Hematopoietic multipotent progenitor cell treated with erythropoietin and hydrocortisone succinate and interleukin-3 and kit ligand, for 17 days (in vitro differentiated cells): ENCODE measurements at regions not wholly inside any gene's neighbourhood (a gene's known extent, or its start where the extent isn't known, plus 50 kb on each side); places are given as distances from the start of the nearest gene placed in this dataset.

Source experiments
- DNase-seq: peaks from one replicate; pipeline ENCODE4 v3.0.0-alpha.2; 2015; ENCODE audit warnings: low spot score

DNA sequence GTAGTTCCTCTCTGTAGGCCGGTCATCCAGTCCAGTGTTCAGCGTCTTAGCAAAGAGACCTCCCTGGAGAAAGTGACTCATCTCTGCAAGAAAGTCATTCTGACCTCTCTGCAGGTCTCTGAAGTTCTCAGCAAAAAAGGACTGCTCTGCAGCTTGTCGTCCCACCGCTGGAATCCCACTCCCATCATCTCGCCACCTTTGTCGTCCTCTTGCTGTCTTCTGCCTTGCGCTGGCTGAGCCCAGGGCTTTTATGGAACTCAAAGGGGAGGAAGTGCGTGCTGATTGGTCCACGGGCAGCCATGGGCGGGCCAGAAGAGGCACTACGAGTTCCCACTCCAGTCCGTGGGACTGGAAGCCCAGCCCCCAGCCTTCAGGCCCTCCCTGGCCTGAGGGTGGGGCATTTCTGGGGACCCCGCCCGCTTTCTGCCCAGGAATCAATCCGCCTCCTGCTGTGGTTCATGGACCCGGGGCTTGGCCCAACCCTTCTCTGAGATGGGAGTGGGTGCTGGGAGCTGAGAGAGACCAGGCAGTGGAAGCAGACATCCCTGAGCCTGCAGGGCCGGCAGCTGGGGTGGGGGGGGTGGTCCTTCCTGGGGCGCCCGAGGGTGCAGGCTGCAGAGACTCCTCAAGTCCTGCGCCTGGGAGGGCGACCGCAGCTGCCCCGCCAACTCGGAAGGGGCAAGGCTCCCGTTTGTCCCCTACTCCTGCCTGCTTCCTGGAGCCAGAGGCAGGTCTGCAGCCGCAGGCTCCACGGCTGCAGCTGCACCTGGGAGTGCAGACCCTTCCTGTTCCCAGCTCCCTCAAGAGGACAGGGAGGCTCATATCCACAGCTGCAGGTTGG is 660.7 kb upstream of the RAB6C start:
- no peak for DNase-seq

DNA sequence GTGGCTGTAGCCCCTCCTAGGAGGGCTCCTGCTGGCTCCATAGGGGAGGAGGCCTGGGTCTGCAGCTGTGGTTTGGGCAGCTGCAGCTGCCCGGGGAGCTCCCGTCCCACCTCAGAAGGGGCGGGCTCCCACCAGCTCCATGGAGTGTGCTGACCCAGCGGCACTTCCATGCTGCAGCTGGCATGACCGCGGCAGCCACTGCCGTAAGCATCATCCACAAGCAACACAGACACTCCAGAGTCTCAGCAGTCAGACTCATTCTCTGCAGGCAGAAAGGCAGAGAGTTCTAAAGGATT is 660.1 kb upstream of the RAB6C start:
- no peak for DNase-seq

DNA sequence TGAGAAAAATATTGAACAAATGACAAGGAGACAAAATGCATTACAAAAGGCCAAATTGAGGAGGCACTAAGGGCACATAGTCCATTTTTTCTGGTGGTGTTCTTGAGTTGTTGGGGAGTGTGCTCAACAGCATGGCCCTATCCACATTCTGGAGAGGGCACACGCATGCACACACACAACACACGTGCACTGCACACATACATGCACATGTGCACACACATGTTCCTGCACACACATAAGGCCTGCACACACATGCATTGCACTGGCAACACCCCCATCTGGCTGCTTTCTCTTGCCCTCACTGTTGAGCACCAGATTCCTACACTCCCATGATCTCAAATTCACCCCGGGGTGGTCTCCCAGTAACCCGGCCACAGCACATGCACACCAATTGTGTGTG is 659.2 kb upstream of the RAB6C start:
- DNase-seq: no peak

DNA sequence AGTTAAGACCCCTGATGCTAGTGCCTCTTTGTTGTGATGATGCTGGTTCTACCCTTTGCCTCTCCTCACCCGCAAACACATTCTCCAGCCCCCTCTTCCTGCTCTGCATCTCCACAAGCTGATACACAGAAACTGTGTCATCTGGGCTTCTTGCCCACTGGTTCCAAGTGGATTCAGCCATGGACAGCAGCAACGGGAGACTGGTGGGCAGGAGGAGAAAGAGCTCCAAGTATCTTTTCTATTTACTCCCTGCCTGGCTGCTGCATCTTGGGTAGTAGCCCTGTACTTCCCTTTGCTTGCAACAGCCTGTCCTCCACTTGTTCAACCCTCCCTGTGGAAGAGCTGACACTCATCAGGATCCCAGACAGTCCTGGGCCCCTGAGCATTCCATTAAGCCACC is 655.1 kb upstream of the RAB6C start:
- DNase-seq: no peak

GRCh38 chr2:129325151-129325550 is 654.3 kb upstream of the RAB6C start:
- no peak for DNase-seq

DNA sequence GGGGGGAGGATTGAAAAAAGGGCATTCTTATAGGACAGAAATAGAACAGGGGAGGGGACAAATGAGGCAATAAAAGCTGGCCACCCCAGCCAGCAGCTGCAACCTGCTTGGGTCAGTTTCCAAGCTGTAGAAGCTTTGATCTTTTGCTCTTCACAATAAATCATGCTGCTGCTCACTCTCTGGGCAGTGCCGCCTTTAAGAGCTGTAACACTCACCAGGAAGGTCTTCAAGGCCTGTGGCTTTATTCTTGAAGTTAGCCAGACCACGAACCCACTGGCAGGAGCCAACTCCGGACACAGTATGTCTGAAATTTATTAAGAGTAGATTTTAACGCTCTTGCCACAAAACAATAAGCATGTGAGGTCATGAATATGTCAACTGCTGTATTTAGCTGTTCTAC is 649.9 kb upstream of the RAB6C start:
- no peak for DNase-seq

DNA sequence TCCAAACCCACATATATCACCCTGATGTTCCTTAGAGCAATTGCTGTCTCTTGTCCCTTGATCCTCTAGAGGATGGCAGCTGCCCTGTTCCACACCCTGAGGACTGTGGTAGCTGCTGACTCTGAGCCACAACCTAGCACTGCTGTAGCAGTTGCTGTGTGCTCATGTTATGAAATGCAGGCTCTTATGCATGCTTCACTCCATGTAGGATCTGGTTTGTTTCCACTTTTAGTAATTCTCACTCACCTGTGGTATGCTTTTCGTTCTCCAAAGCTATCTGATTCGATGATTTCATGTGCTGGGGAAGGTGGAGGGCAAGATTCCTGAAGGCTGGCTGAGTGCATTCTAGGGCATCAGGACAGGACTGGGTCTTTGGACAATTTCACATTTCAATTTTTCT is 649.0 kb upstream of the RAB6C start:
- DNase-seq: no peak

- no peak for DNase-seq
Measured at GRCh38 chr2:129331638-129332037, 647.8 kb upstream of the RAB6C start.

DNA sequence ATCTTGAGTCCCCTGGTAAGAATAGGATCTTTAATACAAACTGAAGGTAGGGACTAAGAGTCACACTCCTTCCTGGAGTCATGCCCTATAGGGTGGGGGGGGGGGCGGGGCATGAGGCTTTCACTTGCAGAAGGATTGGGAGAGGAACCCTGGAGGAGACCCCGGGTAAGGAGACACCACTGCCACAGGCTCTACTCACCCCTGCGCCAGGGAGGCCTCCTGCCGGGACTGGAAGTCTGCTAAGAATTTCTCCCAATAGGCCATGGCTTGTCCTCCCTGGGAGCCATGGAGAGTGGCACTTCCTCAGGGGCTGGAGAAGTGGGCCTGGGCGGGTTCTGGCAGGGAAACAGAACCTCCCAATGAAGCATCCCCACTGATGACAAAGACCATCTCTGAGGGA is 645.3 kb upstream of the RAB6C start:
- DNase-seq: no peak

DNA sequence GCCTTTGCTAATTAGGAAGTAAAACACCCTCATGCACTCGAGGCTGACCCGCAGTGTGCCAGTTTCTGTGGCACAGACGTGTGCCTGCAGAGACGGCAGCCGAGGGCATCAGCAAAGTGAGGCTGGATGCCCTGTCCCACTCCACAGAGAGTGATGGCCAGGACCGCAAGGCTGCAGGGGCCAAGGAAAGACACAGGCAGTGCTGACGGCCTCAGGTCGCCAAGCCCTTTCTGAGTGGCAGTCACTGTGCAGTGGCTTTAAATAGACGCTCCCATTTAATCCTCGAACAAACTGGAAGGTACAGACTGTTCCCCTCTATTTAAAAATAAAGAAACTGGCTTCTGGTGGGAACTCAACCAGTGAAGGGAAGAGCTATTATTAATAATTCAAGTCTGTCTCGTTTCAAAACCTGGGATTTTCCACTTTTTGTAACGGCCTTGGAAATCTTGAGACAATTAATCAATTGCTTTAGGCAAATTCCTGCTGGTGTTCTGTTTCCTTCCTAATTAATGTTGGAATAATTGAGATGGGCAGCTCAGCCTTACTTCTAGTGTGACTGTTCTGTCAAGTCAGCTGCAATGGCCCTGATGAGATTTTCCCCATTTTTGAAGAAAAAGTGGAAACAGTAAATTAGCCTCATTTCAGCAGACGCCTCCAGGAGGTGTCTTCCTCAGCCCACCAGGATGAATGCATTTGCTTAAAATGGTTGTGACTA is 644.6 kb upstream of the RAB6C start:
- no peak for DNase-seq

- DNase-seq: no peak
Measured at GRCh38 chr2:129336276-129336675, 643.2 kb upstream of the RAB6C start.

DNA sequence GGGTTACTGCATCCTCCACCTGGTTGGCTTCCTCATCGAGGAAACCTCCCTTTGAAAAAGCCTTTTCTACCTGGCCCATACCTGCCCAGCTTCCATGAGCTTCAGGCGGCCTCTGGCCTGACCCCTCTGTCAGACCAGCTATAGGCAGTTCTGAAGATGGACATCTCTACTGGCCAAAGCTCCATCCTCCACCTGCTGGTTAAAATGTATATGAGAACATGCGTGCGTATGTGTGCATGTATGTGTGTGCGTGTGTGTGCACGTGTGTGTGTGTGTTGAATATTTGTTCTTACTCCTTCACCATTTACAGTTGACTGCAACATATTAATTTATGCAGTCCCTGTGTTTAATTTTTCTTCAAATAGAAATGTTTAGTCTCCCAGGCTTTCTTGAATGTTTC is 642.4 kb upstream of the RAB6C start:
- DNase-seq: no peak

DNA sequence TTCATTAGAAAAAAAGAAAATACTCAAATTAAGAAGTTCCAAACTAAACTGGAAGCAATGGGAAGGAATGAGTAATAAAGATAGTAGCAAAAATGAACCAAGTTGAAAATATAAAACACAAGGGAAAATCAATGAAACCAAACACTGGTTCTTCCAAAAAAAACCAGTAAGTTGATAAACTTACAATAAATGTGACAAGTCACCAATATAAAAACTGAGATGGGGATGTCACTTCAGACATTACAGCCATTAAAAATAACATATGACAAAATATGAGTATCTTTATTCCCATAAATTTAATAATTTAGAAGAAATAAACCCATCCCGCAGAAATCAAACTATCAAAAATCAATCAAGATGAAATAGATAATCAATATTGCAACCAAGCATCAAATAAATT is 633.9 kb upstream of the RAB6C start:
- DNase-seq: no peak

DNA sequence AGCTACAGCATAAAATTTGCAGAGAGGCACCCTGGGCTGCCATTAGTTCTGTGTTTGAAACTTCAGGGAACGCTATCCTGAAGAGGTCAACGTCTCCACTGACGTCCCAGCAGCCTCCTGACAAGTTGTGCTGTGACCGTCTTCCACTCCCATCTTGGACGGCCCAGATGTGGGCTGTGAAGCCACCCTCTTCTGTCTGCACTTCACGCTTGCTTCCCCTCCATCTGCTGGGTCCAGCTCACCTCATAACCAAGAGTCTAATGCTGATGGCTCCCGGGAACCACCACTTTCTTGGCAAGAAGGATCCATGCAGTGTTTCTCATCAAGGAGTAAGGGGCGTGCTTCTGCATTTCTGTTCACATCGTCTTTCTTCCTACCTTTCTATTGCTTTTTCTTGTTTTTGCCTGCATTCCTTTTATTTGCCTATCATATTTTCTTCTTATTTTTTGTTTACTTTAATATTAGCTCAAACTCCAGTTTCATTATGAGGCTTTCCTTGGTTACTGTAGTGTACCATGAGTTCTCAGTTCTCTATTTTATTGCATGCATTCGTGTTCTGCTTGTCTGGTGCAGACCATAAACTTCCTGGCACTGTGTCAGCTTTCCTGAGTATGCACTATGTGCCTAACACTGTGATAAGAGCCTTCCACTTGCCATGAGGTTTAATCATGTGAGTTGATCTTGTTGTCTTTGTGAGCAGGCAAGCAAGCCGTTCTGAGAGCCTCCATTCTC is 631.8 kb upstream of the RAB6C start:
- DNase-seq: no peak

GRCh38 chr2:129354631-129355030 is 624.8 kb upstream of the RAB6C start:
- no peak for DNase-seq

- DNase-seq: no peak
Measured at GRCh38 chr2:129361688-129362087, 617.8 kb upstream of the RAB6C start.

DNA sequence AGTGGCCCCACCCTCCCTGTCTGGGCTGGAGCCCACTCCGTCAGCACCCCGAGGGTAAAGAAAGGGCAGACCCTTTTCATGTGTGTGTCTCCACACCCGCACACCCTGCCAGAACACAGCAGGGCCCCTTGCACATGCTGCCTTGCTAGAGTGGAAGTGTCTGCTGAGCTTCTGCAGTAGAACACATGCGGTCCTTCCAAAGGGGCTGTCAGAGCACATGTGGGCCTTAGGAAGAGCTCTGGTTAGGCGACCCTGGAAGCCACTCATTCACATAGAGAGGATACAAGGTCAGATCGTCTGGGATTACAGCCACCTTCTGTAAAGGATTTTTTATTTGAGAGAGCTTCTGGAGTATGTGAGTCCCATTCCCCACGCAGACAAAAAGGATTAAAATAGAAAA is 613.2 kb upstream of the RAB6C start:
- DNase-seq: no peak

DNA sequence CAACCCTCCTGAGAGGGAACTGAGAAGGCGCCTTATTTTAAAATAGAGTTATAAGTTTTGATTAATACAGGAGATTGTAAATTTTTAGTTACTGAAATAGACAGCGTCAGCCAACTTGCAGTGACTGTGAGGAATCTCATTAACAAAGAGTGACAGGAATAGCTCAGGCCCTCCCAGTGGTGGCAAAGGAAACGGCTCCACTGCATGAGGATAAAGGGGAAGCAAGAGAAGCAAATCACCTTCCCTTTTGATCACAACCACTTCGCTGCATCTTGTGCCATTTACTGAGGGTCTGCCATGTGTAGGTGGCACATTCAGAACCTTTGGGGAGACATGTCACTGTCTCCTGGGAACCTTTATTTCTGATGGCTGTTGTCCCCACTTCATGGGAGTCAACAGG is 612.4 kb upstream of the RAB6C start:
- DNase-seq: no peak

- no peak for DNase-seq
Measured at GRCh38 chr2:129369437-129369836, 610.0 kb upstream of the RAB6C start.

GRCh38 chr2:129374452-129374851 is 605.0 kb upstream of the RAB6C start:
- DNase-seq: no peak

GRCh38 chr2:129375632-129376425 is 603.6 kb upstream of the RAB6C start:
- DNase-seq: no peak

DNA sequence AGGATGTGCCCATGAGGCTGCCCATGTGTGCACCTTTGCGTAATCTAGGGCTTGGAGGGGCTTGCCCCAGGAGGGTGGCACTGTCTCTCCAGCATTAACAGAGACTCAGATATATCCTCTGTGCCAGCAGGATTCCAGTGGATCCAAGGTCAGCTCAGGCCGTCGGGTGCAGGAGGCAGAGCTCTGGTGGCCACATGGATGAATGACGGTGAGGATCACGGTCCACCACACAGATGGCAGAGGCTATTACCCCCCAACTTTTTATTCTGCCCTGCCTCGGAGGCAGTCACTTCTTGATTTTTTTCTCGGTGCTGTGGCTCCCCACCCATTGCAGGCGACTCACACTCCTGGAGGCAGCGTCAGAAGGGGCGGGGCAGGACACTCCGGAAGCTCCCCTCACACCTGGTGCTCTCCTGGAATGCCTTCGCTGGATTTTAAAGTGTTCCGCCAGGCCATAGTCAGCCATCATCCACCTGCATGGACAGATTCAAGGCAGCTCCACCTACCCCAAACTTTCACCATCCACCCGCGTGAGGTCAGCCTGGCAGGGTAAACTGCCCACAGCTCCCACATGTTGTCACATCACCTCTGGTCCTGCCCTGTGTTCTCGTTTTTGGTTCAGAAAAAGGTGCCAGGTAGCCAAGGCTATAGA is 602.9 kb upstream of the RAB6C start:
- DNase-seq: no peak
